CD4-positive, alpha-beta memory T cell (primary cell): ENCODE measurements at regions not wholly inside any gene's neighbourhood (a gene's known extent, or its start where the extent isn't known, plus 50 kb on each side); places are given as distances from the start of the nearest gene placed in this dataset.

Source experiments
- CTCF ChIA-PET: fragments of 350-600 bp; sonication (Branson Sonifier 250); formaldehyde crosslinking; loops from one replicate; lab custom pipeline; 2021; ENCODE audit warnings: inconsistent platforms; ENCODE audit not compliant: partially characterized antibody; lab: Charles Lee
- POLR2A ChIA-PET: fragments of 350-600 bp; sonication (Branson Sonifier 250); formaldehyde crosslinking; loops from one replicate; lab custom pipeline; 2021; ENCODE audit not compliant: partially characterized antibody; lab: Charles Lee
- DNase-seq, 5 donors: peaks; one replicate each; pipeline versions ENCODE4 v3.0.0 to v3.0.0-alpha.2; 2020 to 2022; ENCODE audit warnings: mixed read lengths in 1 of 5
- H3K27ac ChIP-seq: one replicate; pipeline ENCODE4 v1.7.0; 2013; ENCODE audit warnings: low read depth, low read length
- H3K27me3 ChIP-seq: 2 replicates; pipeline ENCODE4 v1.7.0; 2013; ENCODE audit warnings: mild to moderate bottlenecking, low read length, moderate library complexity; ENCODE audit not compliant: insufficient read depth
- H3K36me3 ChIP-seq: 2 replicates; pipeline ENCODE4 v1.7.0; 2013; ENCODE audit warnings: mild to moderate bottlenecking, low read length, moderate library complexity; ENCODE audit not compliant: insufficient read depth
- H3K4me1 ChIP-seq: 2 replicates; pipeline ENCODE4 v1.7.0; 2013; ENCODE audit warnings: mild to moderate bottlenecking, low read length, moderate library complexity; ENCODE audit not compliant: insufficient read depth
- H3K4me3 ChIP-seq, 2 donors: one replicate each; pipeline ENCODE4 v1.7.0; 2013; ENCODE audit warnings: low read length in 2 of 2, mild to moderate bottlenecking in 1 of 2
- H3K9me3 ChIP-seq, 2 donors: one replicate each; pipeline ENCODE4 v1.7.0; 2013; ENCODE audit warnings: low read length in 2 of 2, control low read depth in 1 of 2; ENCODE audit not compliant: control insufficient read depth in 1 of 2
- H3K27ac Mint-ChIP-seq, 7 donors: one replicate each; pipeline ENCODE4 v1.8.0; 2020 to 2021; ENCODE audit warnings: mixed read lengths in 7 of 7, mild to moderate bottlenecking in 6 of 7, inconsistent platforms in 3 of 7, moderate library complexity in 3 of 7
- H3K27me3 Mint-ChIP-seq, 2 donors: one replicate each; pipeline ENCODE4 v1.8.0; 2020 to 2021; ENCODE audit warnings: mixed read lengths in 2 of 2
- H3K36me3 Mint-ChIP-seq, 2 donors: one replicate each; pipeline ENCODE4 v1.8.0; 2020 to 2021; ENCODE audit warnings: mixed read lengths in 2 of 2, inconsistent platforms in 1 of 2, mild to moderate bottlenecking in 1 of 2
- H3K4me1 Mint-ChIP-seq, 4 donors: one replicate each; pipeline ENCODE4 v1.8.0; 2020 to 2021; ENCODE audit warnings: mixed read lengths in 4 of 4, mild to moderate bottlenecking in 1 of 4
- H3K4me3 Mint-ChIP-seq, 8 donors: one replicate each; pipeline ENCODE4 v1.8.0; 2020 to 2021; ENCODE audit warnings: mixed read lengths in 8 of 8, mild to moderate bottlenecking in 7 of 8, moderate library complexity in 6 of 8, inconsistent platforms in 3 of 8
- H3K9me3 Mint-ChIP-seq, 8 donors: one replicate each; pipeline ENCODE4 v1.8.0; 2020 to 2021; ENCODE audit warnings: mixed read lengths in 8 of 8, mild to moderate bottlenecking in 5 of 8, inconsistent platforms in 3 of 8, moderate library complexity in 1 of 8
- intact Hi-C: fragments of 100-400 bp; cut with micrococcal nuclease; formaldehyde crosslinking; loops from one replicate; pipeline ENCODE4 v1.15.1; 2023

- no peaks in the 10 kb centered on the region for H3K9me3 ChIP-seq
- no peaks in the 10 kb centered on the region for H3K27me3 ChIP-seq
- H3K27ac Mint-ChIP-seq = no peak overlapping the region
- CTCF ChIA-PET = no interaction called here
- no peaks in the 10 kb centered on the region for H3K36me3 ChIP-seq
- DNase-seq = no peak
- POLR2A ChIA-PET = no interaction called here
- H3K36me3 Mint-ChIP-seq = no peaks in the 10 kb centered on the region
- H3K27ac ChIP-seq = no peak overlapping the region
- intact Hi-C loops = no loop called here
- H3K4me3 Mint-ChIP-seq = no peak overlapping the region
- H3K9me3 Mint-ChIP-seq = peaks cover 0 to 2% (median 0%) of the 10 kb centered on the region in 8 donors
- no peak overlapping the region for H3K4me3 ChIP-seq
- H3K27me3 Mint-ChIP-seq = no peaks in the 10 kb centered on the region
- no peaks in the 10 kb centered on the region for H3K4me1 Mint-ChIP-seq
- no peaks in the 10 kb centered on the region for H3K4me1 ChIP-seq
Observed at GRCh38 chr3:59250600-59250999, 200.8 kb upstream of the CFAP20DC start.

GRCh38 chr3:59249698-59250361 is 200.0 kb upstream of the CFAP20DC start:
- peaks cover 0 to 2% (median 0%) of the 10 kb centered on the region in 8 donors for H3K9me3 Mint-ChIP-seq
- ChIA-PET POLR2A (no interaction called here), CTCF (no interaction called here)
- no peak overlapping the region for H3K27ac ChIP-seq
- H3K4me1 ChIP-seq = no peaks in the 10 kb centered on the region
- H3K36me3 Mint-ChIP-seq = no peaks in the 10 kb centered on the region
- no peak for DNase-seq
- no peak overlapping the region for H3K27ac Mint-ChIP-seq
- no peaks in the 10 kb centered on the region for H3K9me3 ChIP-seq
- intact Hi-C loops = no loop called here
- H3K36me3 ChIP-seq = no peaks in the 10 kb centered on the region
- no peaks in the 10 kb centered on the region for H3K27me3 ChIP-seq
- no peak overlapping the region for H3K4me3 Mint-ChIP-seq
- no peaks in the 10 kb centered on the region for H3K4me1 Mint-ChIP-seq
- no peak overlapping the region for H3K4me3 ChIP-seq
- no peaks in the 10 kb centered on the region for H3K27me3 Mint-ChIP-seq

- intact Hi-C loops = no loop called here
- H3K27ac Mint-ChIP-seq = no peak overlapping the region
- Histone ChIP-seq H3K27me3 (no peaks in the 10 kb centered on the region), H3K27ac (no peak overlapping the region), H3K4me1 (no peaks in the 10 kb centered on the region), H3K36me3 (no peaks in the 10 kb centered on the region), H3K9me3 (no peaks in the 10 kb centered on the region), H3K4me3 (no peak overlapping the region)
- no peaks in the 10 kb centered on the region for H3K27me3 Mint-ChIP-seq
- CTCF ChIA-PET = no interaction called here
- no peaks in the 10 kb centered on the region for H3K4me1 Mint-ChIP-seq
- peaks cover 0 to 2% (median 0%) of the 10 kb centered on the region in 8 donors for H3K9me3 Mint-ChIP-seq
- POLR2A ChIA-PET = no interaction called here
- DNase-seq = no peak
- H3K4me3 Mint-ChIP-seq = no peak overlapping the region
- no peaks in the 10 kb centered on the region for H3K36me3 Mint-ChIP-seq
Observed at GRCh38 chr3:59249004-59249403, 199.2 kb upstream of the CFAP20DC start.

GRCh38 chr3:59247402-59247841 is 197.6 kb upstream of the CFAP20DC start:
- Histone ChIP-seq H3K4me1 (no peaks in the 10 kb centered on the region), H3K36me3 (no peaks in the 10 kb centered on the region), H3K9me3 (no peaks in the 10 kb centered on the region), H3K27ac (no peak overlapping the region), H3K27me3 (no peaks in the 10 kb centered on the region), H3K4me3 (no peak overlapping the region)
- Mint-ChIP-seq H3K27me3 (no peaks in the 10 kb centered on the region), H3K36me3 (no peaks in the 10 kb centered on the region), H3K4me3 (no peak overlapping the region), H3K9me3 (peaks cover 0 to 2% (median 0%) of the 10 kb centered on the region in 8 donors), H3K4me1 (no peaks in the 10 kb centered on the region), H3K27ac (no peak overlapping the region)
- ChIA-PET CTCF (no interaction called here), POLR2A (no interaction called here)
- intact Hi-C loops = no loop called here
- DNase-seq = no peak

GRCh38 chr3:59246719-59247401 is 197.0 kb upstream of the CFAP20DC start:
- no peaks in the 10 kb centered on the region for H3K4me1 Mint-ChIP-seq
- no peaks in the 10 kb centered on the region for H3K36me3 Mint-ChIP-seq
- no peak overlapping the region for H3K27ac ChIP-seq
- no peaks in the 10 kb centered on the region for H3K36me3 ChIP-seq
- no peaks in the 10 kb centered on the region for H3K27me3 Mint-ChIP-seq
- DNase-seq = no peak
- POLR2A ChIA-PET = no interaction called here
- CTCF ChIA-PET = no interaction called here
- no peaks in the 10 kb centered on the region for H3K9me3 ChIP-seq
- peaks cover 0 to 2% (median 0%) of the 10 kb centered on the region in 8 donors for H3K9me3 Mint-ChIP-seq
- no peaks in the 10 kb centered on the region for H3K27me3 ChIP-seq
- H3K4me3 ChIP-seq = no peak overlapping the region
- no peak overlapping the region for H3K4me3 Mint-ChIP-seq
- intact Hi-C loops = no loop called here
- H3K4me1 ChIP-seq = no peaks in the 10 kb centered on the region
- no peak overlapping the region for H3K27ac Mint-ChIP-seq

GRCh38 chr3:59245859-59246501 is 196.2 kb upstream of the CFAP20DC start:
- H3K4me3 Mint-ChIP-seq = no peak overlapping the region
- Histone ChIP-seq H3K9me3 (no peaks in the 10 kb centered on the region), H3K4me3 (no peak overlapping the region), H3K4me1 (no peaks in the 10 kb centered on the region), H3K27ac (no peak overlapping the region), H3K27me3 (no peaks in the 10 kb centered on the region), H3K36me3 (no peaks in the 10 kb centered on the region)
- H3K36me3 Mint-ChIP-seq = no peaks in the 10 kb centered on the region
- intact Hi-C loops = no loop called here
- CTCF ChIA-PET = no interaction called here
- no peak for DNase-seq
- no peak overlapping the region for H3K27ac Mint-ChIP-seq
- H3K4me1 Mint-ChIP-seq = no peaks in the 10 kb centered on the region
- no peaks in the 10 kb centered on the region for H3K27me3 Mint-ChIP-seq
- POLR2A ChIA-PET = no interaction called here
- H3K9me3 Mint-ChIP-seq = peaks cover 0 to 2% (median 0%) of the 10 kb centered on the region in 8 donors

- POLR2A ChIA-PET = no interaction called here
- intact Hi-C loops = no loop called here
- H3K27me3 Mint-ChIP-seq = no peaks in the 10 kb centered on the region
- no peak overlapping the region for H3K27ac ChIP-seq
- CTCF ChIA-PET = no interaction called here
- H3K4me3 Mint-ChIP-seq = no peak overlapping the region
- H3K4me1 ChIP-seq = no peaks in the 10 kb centered on the region
- H3K36me3 Mint-ChIP-seq = no peaks in the 10 kb centered on the region
- no peaks in the 10 kb centered on the region for H3K4me1 Mint-ChIP-seq
- no peaks in the 10 kb centered on the region for H3K27me3 ChIP-seq
- H3K27ac Mint-ChIP-seq = no peak overlapping the region
- DNase-seq = no peak
- H3K9me3 Mint-ChIP-seq = peaks cover 0 to 2% (median 0%) of the 10 kb centered on the region in 8 donors
- H3K36me3 ChIP-seq = no peaks in the 10 kb centered on the region
- no peak overlapping the region for H3K4me3 ChIP-seq
- no peaks in the 10 kb centered on the region for H3K9me3 ChIP-seq
Observed at GRCh38 chr3:59245300-59245858, 195.6 kb upstream of the CFAP20DC start.
